ENCODE measurements at regions not wholly inside any gene's neighbourhood (a gene's known extent, or its start where the extent isn't known, plus 50 kb on each side); places are given as distances from the start of the nearest gene placed in this dataset.

DNA sequence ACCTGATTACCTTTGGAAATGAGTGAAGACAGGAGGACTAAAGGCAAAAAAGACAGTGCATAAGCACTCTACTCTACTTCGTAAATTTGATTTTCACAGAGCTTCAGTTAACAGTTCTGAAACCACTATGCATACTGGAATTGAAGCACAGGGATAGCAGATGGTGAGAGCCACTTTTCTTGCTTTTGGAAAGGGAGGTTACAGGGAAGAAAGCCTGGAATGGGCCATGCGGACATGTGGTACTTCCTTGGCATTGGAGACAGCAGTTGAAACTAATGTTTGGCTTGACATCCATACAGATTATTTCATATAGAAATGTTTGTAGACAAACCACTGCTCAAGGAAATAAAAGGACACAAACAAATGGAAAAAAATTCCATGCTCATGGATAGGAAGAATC, 585.6 kb upstream of the RAB6C start:
- TF ChIP-seq GTF2F1 (IDR thresholded peaks at IDR 0.05; ENCODE audit: low read depth, low read length) (no peak), TAF1 (IDR thresholded peaks at IDR 0.05; ENCODE audit: control insufficient read depth, extremely low read depth, insufficient read depth, low read length, severe bottlenecking) (no peak)
